ENCODE measurements at regions not wholly inside any gene's neighbourhood (a gene's known extent, or its start where the extent isn't known, plus 50 kb on each side); places are given as distances from the start of the nearest gene placed in this dataset.
A peak's percentile ranks its signal among the peaks of the same experiment; 100 is the strongest.
"Not testable (repeated sequence)": the region's sequence is repeated elsewhere in the genome, so short reads cannot be mapped to it uniquely, and the experiment has no call there.

DNA sequence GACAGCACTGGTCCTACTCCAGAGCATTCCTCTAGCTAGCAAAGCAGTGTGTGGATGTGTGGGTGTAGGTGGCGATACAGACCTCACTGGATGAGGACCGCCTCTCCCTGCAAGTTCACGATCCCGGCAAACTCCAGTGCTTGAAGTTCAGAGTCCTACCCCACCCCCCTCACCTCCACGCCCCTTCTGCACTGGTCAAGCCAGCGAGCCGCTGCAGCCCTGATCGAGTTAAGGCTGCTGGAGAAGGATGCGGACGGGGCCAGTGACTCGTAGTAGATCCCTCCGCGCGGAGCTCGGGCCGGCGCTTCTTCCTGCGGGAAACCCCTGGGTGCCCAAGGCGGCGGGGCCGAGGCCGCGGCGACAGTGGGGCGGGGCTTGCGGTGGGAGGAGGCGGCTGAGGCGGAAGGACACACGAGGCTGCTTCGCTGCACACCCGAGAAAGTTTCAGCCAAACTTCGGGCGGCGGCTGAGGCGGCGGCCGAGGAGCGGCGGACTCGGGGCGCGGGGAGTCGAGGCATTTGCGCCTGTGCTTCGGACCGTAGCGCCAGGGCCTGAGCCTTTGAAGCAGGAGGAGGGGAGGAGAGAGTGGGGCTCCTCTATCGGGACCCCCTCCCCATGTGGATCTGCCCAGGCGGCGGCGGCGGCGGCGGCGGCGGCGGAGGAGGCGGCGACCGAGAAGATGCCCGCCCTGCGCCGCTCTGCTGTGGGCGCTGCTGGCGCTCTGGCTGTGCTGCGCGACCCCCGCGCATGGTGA is 84.5 kb upstream of the NBPF19 start:
- TF ChIP-seq POLR2AphosphoS5 (IDR thresholded peaks at IDR 0.05; ENCODE audit: low read depth, low read length) (peak; percentile 47; the same call in 1 of the 2 replicates), TAF1 (IDR thresholded peaks at IDR 0.05; ENCODE audit: borderline replicate concordance, insufficient read depth, low read length) (0 out of 2 replicates have a peak, but pooled peaks have one; percentile 38)
- TF ChIP-seq, protein P1, sequence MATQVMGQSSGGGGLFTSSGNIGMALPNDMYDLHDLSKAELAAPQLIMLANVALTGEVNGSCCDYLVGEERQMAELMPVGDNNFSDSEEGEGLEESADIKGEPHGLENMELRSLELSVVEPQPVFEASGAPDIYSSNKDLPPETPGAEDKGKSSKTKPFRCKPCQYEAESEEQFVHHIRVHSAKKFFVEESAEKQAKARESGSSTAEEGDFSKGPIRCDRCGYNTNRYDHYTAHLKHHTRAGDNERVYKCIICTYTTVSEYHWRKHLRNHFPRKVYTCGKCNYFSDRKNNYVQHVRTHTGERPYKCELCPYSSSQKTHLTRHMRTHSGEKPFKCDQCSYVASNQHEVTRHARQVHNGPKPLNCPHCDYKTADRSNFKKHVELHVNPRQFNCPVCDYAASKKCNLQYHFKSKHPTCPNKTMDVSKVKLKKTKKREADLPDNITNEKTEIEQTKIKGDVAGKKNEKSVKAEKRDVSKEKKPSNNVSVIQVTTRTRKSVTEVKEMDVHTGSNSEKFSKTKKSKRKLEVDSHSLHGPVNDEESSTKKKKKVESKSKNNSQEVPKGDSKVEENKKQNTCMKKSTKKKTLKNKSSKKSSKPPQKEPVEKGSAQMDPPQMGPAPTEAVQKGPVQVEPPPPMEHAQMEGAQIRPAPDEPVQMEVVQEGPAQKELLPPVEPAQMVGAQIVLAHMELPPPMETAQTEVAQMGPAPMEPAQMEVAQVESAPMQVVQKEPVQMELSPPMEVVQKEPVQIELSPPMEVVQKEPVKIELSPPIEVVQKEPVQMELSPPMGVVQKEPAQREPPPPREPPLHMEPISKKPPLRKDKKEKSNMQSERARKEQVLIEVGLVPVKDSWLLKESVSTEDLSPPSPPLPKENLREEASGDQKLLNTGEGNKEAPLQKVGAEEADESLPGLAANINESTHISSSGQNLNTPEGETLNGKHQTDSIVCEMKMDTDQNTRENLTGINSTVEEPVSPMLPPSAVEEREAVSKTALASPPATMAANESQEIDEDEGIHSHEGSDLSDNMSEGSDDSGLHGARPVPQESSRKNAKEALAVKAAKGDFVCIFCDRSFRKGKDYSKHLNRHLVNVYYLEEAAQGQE (IDR thresholded peaks at IDR 0.05; ENCODE audit: insufficient read depth in 1 of 2, low read depth in 2 of 2, low read length in 2 of 2), result not testable (repeated sequence)
- not testable (repeated sequence) for TF ChIP-seq SIN3A (IDR thresholded peaks at IDR 0.05; ENCODE audit: borderline replicate concordance, insufficient read depth, low read length)
